ENCODE measurements at regions not wholly inside any gene's neighbourhood (a gene's known extent, or its start where the extent isn't known, plus 50 kb on each side); places are given as distances from the start of the nearest gene placed in this dataset.
"Not testable (repeated sequence)": the region's sequence is repeated elsewhere in the genome, so short reads cannot be mapped to it uniquely, and the experiment has no call there.

DNA sequence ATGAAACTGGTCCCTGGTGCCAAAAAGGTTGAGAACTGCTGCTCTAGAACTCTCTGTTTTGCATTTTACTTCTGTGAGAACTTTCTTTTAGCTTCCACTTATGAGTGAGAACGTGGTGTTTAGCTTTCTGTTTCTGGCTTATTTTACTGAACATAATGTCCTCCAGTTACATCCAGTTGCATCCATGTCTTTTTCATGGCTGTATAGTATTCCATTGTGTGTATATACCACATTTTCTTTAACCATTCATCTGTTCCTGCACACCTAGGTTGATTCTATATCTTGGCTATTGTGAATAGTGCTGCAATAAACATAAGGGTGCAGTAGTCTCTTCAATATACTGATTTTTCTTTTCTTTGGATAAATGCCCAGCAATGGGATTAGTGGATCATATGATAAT is 165.7 kb downstream of the NPR3 start (continued):
- TF ChIP-seq AFF4 (CRISPR knock-in tag; IDR thresholded peaks at IDR 0.05) (no peak), TEAD4 (IDR thresholded peaks at IDR 0.05; ENCODE audit: low read length) (no peak), TEAD4 (CRISPR knock-in tag; IDR thresholded peaks at IDR 0.05; ENCODE audit: borderline replicate concordance) (no peak), ZNF146 (CRISPR knock-in tag; IDR thresholded peaks at IDR 0.05; ENCODE audit: unreplicated experiment) (peak; percentile 91), MAFK (IDR thresholded peaks at IDR 0.05; ENCODE audit: low read length) (no peak), ZNF444 (CRISPR knock-in tag; IDR thresholded peaks at IDR 0.05) (no peak), SREBF1 (IDR thresholded peaks at IDR 0.05; ENCODE audit: borderline replicate concordance, low read depth, low read length) (no peak), BDP1 (IDR thresholded peaks at IDR 0.05; ENCODE audit: insufficient read depth, insufficient read length) (no peak), ZSCAN32 (CRISPR knock-in tag; IDR thresholded peaks at IDR 0.05) (no peak), TCF7L2 (IDR thresholded peaks at IDR 0.05; ENCODE audit: low read depth, low read length) (no peak), RBM17 (IDR thresholded peaks at IDR 0.05; ENCODE audit: borderline replicate concordance, low read depth, low read length) (no peak), HDAC1 (IDR thresholded peaks at IDR 0.05) (no peak)

DNA sequence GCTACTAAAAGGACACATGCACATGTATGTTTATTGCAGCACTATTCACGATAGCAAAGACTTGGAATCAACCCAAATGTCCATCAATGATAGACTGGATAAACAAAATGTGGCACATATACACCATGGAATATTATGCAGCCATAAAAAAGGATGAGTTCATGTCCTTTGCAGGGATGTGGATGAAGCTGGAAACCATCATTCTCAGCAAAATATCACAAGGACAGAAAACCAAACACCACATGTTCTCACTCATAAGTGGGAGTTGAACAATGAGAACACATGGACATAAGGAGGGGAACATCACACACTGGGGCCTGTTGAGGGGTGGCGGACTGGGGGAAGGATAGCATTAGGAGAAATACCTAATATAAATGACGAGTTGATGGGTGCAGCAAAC is 168.2 kb downstream of the NPR3 start:
- H3K4me3 ChIP-seq; H3K9ac ChIP-seq (ENCODE audit: insufficient read depth in 1 of 2, low read depth in 2 of 2, low read length in 2 of 2); in situ Hi-C loops (cut with MboI); H3K27ac ChIP-seq (ENCODE audit: extremely low read depth, low read depth, low read length); DNase-seq (ENCODE audit: extremely low read depth in 1 of 4, low spot score in 3 of 4); H2AFZ ChIP-seq (ENCODE audit: low read depth, low read length); H4K20me1 ChIP-seq (replicated peaks; ENCODE audit: control insufficient read depth, insufficient read depth, low read length); H3K9me3 ChIP-seq (replicated peaks; ENCODE audit: control insufficient read depth, insufficient read depth, low read depth, low read length); BruUV-seq (replicated peaks); intact Hi-C loops (cut with micrococcal nuclease); H3K79me2 ChIP-seq (ENCODE audit: control insufficient read depth, insufficient read depth, low read length); CTCF ChIA-PET (ENCODE audit: low intra/inter-chr PET ratio); POLR2A ChIA-PET; FAIRE-seq; ATAC-seq; H3K4me1 ChIP-seq (replicated peaks in 1 of 2; ENCODE audit: control insufficient read depth in 2 of 2, insufficient read depth in 2 of 2, low read length in 2 of 2); H3K9me1 ChIP-seq (ENCODE audit: control insufficient read depth, insufficient read depth, low read length); H3K4me2 ChIP-seq (ENCODE audit: insufficient read depth, low read length); H3K36me3 ChIP-seq (ENCODE audit: control insufficient read depth, insufficient read depth, low read length); H3K27me3 ChIP-seq (ENCODE audit: control insufficient read depth in 2 of 2, insufficient read depth in 2 of 2, low read length in 2 of 2): not testable (repeated sequence)
- 7% methylated on average over 2 of the region's 3 CpGs for WGBS (ENCODE audit: insufficient coverage, low coverage, missing lambda C conversion rate)
